GM10266 (cell line): ENCODE measurements at regions not wholly inside any gene's neighbourhood (a gene's known extent, or its start where the extent isn't known, plus 50 kb on each side); places are given as distances from the start of the nearest gene placed in this dataset.

Source experiments
- DNase-seq: peaks from one replicate; pipeline ENCODE4 v3.0.0; 2012; ENCODE audit errors: extremely low spot score
- CTCF ChIP-seq: IDR thresholded peaks from 2 replicates; pipeline ENCODE4 v1.5.1; 2012; ENCODE audit warnings: mild to moderate bottlenecking, low read depth; ENCODE audit not compliant: control insufficient read depth, insufficient read depth; ENCODE audit errors: missing control alignments

GRCh38 chr13:59609421-59609820 is 554.3 kb downstream of the DIAPH3 start:
- TF ChIP-seq CTCF = no peak
- DNase-seq = no peak
